HG03108 (cell line): ENCODE measurements at regions not wholly inside any gene's neighbourhood (a gene's known extent, or its start where the extent isn't known, plus 50 kb on each side); places are given as distances from the start of the nearest gene placed in this dataset.
"Not testable (repeated sequence)": the region's sequence is repeated elsewhere in the genome, so short reads cannot be mapped to it uniquely, and the experiment has no call there.

Experiments
- ATAC-seq: cut with Tn5 transposase; IDR thresholded peaks from one replicate; pipeline ENCODE4 v1.9.1; 2021; ENCODE audit warnings: moderate library complexity; ENCODE audit not compliant: unreplicated experiment

GRCh38 chr10:7108141-7108540, 302.7 kb downstream of the SFMBT2 start:
- no peak for ATAC-seq

GRCh38 chr10:7107285-7107684, 303.5 kb downstream of the SFMBT2 start:
- ATAC-seq: no peak

- not testable (repeated sequence) for ATAC-seq
Measured at GRCh38 chr10:7104379-7104778, 306.5 kb downstream of the SFMBT2 start.

- peak; percentile 56 for ATAC-seq
Measured at GRCh38 chr10:7102557-7103349, 308.1 kb downstream of the SFMBT2 start.

- ATAC-seq: no peak
Measured at GRCh38 chr10:7102084-7102483, 308.8 kb downstream of the SFMBT2 start.

- ATAC-seq: no peak
Measured at GRCh38 chr10:7101451-7101850, 309.4 kb downstream of the SFMBT2 start.

- no peak for ATAC-seq
Measured at GRCh38 chr10:7100032-7100702, 310.7 kb downstream of the SFMBT2 start.

GRCh38 chr10:7098160-7098762, 312.6 kb downstream of the SFMBT2 start:
- ATAC-seq: no peak

GRCh38 chr10:7094781-7095180, 316.1 kb downstream of the SFMBT2 start:
- no peak for ATAC-seq

- ATAC-seq: no peak
Measured at GRCh38 chr10:7093368-7093767, 317.5 kb downstream of the SFMBT2 start.

GRCh38 chr10:7092603-7093002, 318.2 kb downstream of the SFMBT2 start:
- ATAC-seq: no peak

GRCh38 chr10:7090529-7090928, 320.3 kb downstream of the SFMBT2 start:
- ATAC-seq: no peak

GRCh38 chr10:7085913-7086589, 324.8 kb downstream of the SFMBT2 start:
- no peak for ATAC-seq

GRCh38 chr10:7085147-7085912, 325.5 kb downstream of the SFMBT2 start:
- ATAC-seq: no peak

- no peak for ATAC-seq
Measured at GRCh38 chr10:7084280-7085005, 326.4 kb downstream of the SFMBT2 start.

GRCh38 chr10:7082967-7083366, 327.9 kb downstream of the SFMBT2 start:
- ATAC-seq: no peak

GRCh38 chr10:7077880-7078279, 333.0 kb downstream of the SFMBT2 start:
- ATAC-seq: no peak

GRCh38 chr10:7075851-7076250, 335.0 kb downstream of the SFMBT2 start:
- ATAC-seq: no peak

- no peak for ATAC-seq
Measured at GRCh38 chr10:7075110-7075509, 335.7 kb downstream of the SFMBT2 start.

GRCh38 chr10:7071421-7071820, 339.4 kb downstream of the SFMBT2 start:
- no peak for ATAC-seq
